GM10266 (cell line): ENCODE measurements at regions not wholly inside any gene's neighbourhood (a gene's known extent, or its start where the extent isn't known, plus 50 kb on each side); places are given as distances from the start of the nearest gene placed in this dataset.

Source experiments
- DNase-seq: peaks from one replicate; pipeline ENCODE4 v3.0.0; 2012; ENCODE audit errors: extremely low spot score
- CTCF ChIP-seq: IDR thresholded peaks from 2 replicates; pipeline ENCODE4 v1.5.1; 2012; ENCODE audit warnings: mild to moderate bottlenecking, low read depth; ENCODE audit not compliant: control insufficient read depth, insufficient read depth; ENCODE audit errors: missing control alignments

GRCh38 chr3:34218706-34219385, 420.4 kb downstream of the PDCD6IP start:
- DNase-seq = no peak
- TF ChIP-seq CTCF = no peak

- no peak for DNase-seq
- no peak for TF ChIP-seq CTCF
These were observed 421.1 kb downstream of the PDCD6IP start for GRCh38 chr3:34219556-34219955.

- TF ChIP-seq CTCF = no peak
- DNase-seq = no peak
These were observed 427.5 kb downstream of the PDCD6IP start for GRCh38 chr3:34225821-34226366.

GRCh38 chr3:34229876-34230275, 431.4 kb downstream of the PDCD6IP start:
- TF ChIP-seq CTCF = no peak
- DNase-seq = no peak

- DNase-seq = no peak
- no peak for TF ChIP-seq CTCF
These were observed 436.7 kb downstream of the PDCD6IP start for GRCh38 chr3:34235096-34235495.

- no peak for TF ChIP-seq CTCF
- DNase-seq = no peak
These were observed 439.5 kb downstream of the PDCD6IP start for GRCh38 chr3:34237946-34238345.

- no peak for TF ChIP-seq CTCF
- DNase-seq = no peak
These were observed 440.0 kb downstream of the PDCD6IP start for GRCh38 chr3:34238407-34238806.
